RWPE1 (cell line): ENCODE measurements at regions not wholly inside any gene's neighbourhood (a gene's known extent, or its start where the extent isn't known, plus 50 kb on each side); places are given as distances from the start of the nearest gene placed in this dataset.

Experiments
- CTCF ChIA-PET: fragments of 350-600 bp; sonication (Branson Sonifier 250); formaldehyde crosslinking; extraction: SDS; loops from one replicate; lab custom pipeline; 2021; lab: Yijun Ruan, JAX
- POLR2A ChIA-PET: fragments of 400-600 bp; formaldehyde crosslinking; extraction: SDS; loops from one replicate; lab custom pipeline; 2020; ENCODE audit warnings: antibody characterized with exemption; ENCODE audit not compliant: low non-redundant PET; lab: Yijun Ruan, JAX
- DNase-seq: peaks from one replicate; pipeline ENCODE4 v3.0.0; 2012; ENCODE audit warnings: low spot score
- H3K27ac ChIP-seq: fragments of 450-650 bp; 2 replicates; pipeline ENCODE4 v1.5.1; 2017
- CTCF ChIP-seq: fragments of 450-650 bp; conservative IDR thresholded peaks from 2 replicates; pipeline ENCODE4 v1.5.1; 2017; ENCODE audit warnings: low read depth, mild to moderate bottlenecking

GRCh38 chr11:134573857-134574256 is 161.8 kb upstream of the B3GAT1 start:
- TF ChIP-seq CTCF = no peak
- DNase-seq = no peak
- H3K27ac ChIP-seq = no peak overlapping the region
- ChIA-PET CTCF (no interaction called here), POLR2A (no interaction called here)

GRCh38 chr11:134572741-134573675 is 161.0 kb upstream of the B3GAT1 start:
- DNase-seq = no peak
- H3K27ac ChIP-seq = no peak overlapping the region
- TF ChIP-seq CTCF = no peak
- POLR2A ChIA-PET = no interaction called here
- CTCF ChIA-PET = interaction anchor here (0.6 kb wide), 1 partner anchor 66 kb away, joined by 4 read pairs; no protein-coding TSS in a partner anchor

DNA sequence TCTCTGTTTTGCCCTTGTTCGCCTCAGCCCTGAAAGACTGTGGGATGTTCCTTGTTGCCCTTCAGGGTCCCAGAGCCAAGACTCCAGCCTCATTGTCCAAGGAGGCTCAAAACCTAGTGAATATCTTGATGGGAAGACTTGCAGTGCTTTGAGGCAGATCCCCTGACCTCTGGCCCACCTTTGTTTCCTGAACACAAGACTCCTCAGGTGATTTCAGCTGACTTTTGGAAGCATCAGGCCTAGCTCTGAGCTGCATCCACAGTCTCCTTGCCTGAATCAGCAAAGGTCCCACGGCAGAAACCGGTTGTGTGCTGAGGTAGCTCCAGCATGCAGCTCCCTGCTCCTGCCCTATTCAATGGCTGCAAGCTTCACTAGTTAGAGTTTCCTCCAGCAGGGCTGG is 159.3 kb upstream of the B3GAT1 start:
- ChIA-PET CTCF (no interaction called here), POLR2A (no interaction called here)
- DNase-seq = no peak
- H3K27ac ChIP-seq = no peak overlapping the region
- TF ChIP-seq CTCF = no peak

- TF ChIP-seq CTCF = no peak
- POLR2A ChIA-PET = no interaction called here
- CTCF ChIA-PET = no interaction called here
- no peak overlapping the region for H3K27ac ChIP-seq
- no peak for DNase-seq
These were observed 157.2 kb upstream of the B3GAT1 start for GRCh38 chr11:134569195-134569594.

GRCh38 chr11:134566311-134566710 is 154.3 kb upstream of the B3GAT1 start:
- POLR2A ChIA-PET = no interaction called here
- no peak overlapping the region for H3K27ac ChIP-seq
- no peak for TF ChIP-seq CTCF
- CTCF ChIA-PET = no interaction called here
- no peak for DNase-seq

DNA sequence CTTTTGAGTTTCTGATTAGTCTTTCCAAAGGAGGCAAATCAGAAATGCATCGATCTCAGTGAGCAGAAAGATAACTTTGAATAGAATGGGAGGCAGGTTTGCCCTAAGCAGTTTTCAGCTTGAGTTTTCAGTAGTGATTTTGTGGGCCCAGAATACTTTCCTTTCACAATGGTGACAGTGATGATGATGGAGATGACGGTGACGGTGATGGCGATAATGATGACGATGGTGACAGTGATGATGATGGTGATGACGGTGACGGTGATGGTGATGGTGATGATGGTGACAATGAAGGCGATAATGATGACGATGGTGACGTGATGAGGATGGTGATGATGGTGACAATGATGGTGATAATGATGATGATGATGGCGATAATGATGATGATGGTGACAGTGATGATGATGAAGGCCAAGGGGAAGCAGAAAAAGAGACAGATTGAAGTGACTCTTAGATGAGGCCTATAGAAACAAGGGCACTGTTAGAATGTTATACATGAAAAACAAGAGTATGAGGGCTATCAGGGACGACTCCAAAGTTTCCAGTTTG is 153.4 kb upstream of the B3GAT1 start:
- no peak for TF ChIP-seq CTCF
- ChIA-PET CTCF (no interaction called here), POLR2A (no interaction called here)
- no peak for DNase-seq
- H3K27ac ChIP-seq = no peak overlapping the region
